GM10248 (cell line): ENCODE measurements at regions not wholly inside any gene's neighbourhood (a gene's known extent, or its start where the extent isn't known, plus 50 kb on each side); places are given as distances from the start of the nearest gene placed in this dataset.

ENCODE experiments used
- CTCF ChIA-PET: fragments of 300-600 bp; sonication (Branson Sonifier 250); formaldehyde crosslinking; extraction: SDS; loops from one replicate; lab custom pipeline; 2021; ENCODE audit warnings: antibody characterized with exemption; lab: Yijun Ruan, JAX
- POLR2A ChIA-PET: fragments of 350-650 bp; sonication (Branson Sonifier 250); formaldehyde crosslinking; extraction: SDS; loops from one replicate; lab custom pipeline; 2020; ENCODE audit warnings: antibody characterized with exemption; lab: Yijun Ruan, JAX
- DNase-seq: peaks from one replicate; pipeline ENCODE4 v3.0.0; 2012; ENCODE audit errors: extremely low spot score
- TF ChIP-seq, protein P1 (sequence below): IDR thresholded peaks from 2 replicates; pipeline ENCODE4 v1.5.1; 2012; ENCODE audit warnings: mild to moderate bottlenecking, low read depth; ENCODE audit errors: extremely low read depth, missing control alignments, control extremely low read depth

GRCh38 chr14:83425138-83425537 is 1891.5 kb upstream of the SEL1L start:
- TF ChIP-seq, protein P1, sequence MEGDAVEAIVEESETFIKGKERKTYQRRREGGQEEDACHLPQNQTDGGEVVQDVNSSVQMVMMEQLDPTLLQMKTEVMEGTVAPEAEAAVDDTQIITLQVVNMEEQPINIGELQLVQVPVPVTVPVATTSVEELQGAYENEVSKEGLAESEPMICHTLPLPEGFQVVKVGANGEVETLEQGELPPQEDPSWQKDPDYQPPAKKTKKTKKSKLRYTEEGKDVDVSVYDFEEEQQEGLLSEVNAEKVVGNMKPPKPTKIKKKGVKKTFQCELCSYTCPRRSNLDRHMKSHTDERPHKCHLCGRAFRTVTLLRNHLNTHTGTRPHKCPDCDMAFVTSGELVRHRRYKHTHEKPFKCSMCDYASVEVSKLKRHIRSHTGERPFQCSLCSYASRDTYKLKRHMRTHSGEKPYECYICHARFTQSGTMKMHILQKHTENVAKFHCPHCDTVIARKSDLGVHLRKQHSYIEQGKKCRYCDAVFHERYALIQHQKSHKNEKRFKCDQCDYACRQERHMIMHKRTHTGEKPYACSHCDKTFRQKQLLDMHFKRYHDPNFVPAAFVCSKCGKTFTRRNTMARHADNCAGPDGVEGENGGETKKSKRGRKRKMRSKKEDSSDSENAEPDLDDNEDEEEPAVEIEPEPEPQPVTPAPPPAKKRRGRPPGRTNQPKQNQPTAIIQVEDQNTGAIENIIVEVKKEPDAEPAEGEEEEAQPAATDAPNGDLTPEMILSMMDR = no peak
- no peak for DNase-seq
- CTCF ChIA-PET = no interaction called here
- POLR2A ChIA-PET = no interaction called here

GRCh38 chr14:83425706-83426105 is 1892.1 kb upstream of the SEL1L start:
- ChIA-PET POLR2A (no interaction called here), CTCF (no interaction called here)
- no peak for DNase-seq
- TF ChIP-seq, protein P1 = no peak

GRCh38 chr14:83433618-83434017 is 1900.0 kb upstream of the SEL1L start:
- DNase-seq = no peak
- TF ChIP-seq, protein P1 = no peak
- CTCF ChIA-PET = no interaction called here
- POLR2A ChIA-PET = no interaction called here

DNA sequence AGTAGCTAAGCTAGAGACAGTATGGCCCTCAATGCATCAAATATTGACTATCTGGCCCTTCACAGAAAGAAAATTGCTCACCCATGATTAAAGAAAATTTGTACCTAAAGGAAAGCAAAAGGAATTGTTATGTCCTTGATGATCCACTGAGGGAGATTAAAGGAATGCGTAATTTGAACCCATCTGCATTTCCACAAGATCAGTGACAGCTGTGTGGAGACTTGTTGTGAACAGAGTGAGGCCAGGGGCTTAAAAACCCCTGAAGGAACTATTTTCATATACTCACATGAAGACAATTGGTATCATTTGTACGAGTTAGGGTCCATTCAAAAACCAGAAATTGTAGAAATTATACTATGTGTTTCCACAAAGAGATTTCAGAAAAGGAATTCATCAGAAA is 1908.1 kb upstream of the SEL1L start:
- DNase-seq = no peak
- ChIA-PET CTCF (no interaction called here), POLR2A (no interaction called here)
- TF ChIP-seq, protein P1 = no peak

- TF ChIP-seq, protein P1 = no peak
- POLR2A ChIA-PET = no interaction called here
- CTCF ChIA-PET = interaction anchor here (1.7 kb wide), 1 partner anchor 9 kb away, joined by 5 read pairs; no protein-coding TSS in a partner anchor
- no peak for DNase-seq
Measured at GRCh38 chr14:83455561-83455960, 1921.9 kb upstream of the SEL1L start.

DNA sequence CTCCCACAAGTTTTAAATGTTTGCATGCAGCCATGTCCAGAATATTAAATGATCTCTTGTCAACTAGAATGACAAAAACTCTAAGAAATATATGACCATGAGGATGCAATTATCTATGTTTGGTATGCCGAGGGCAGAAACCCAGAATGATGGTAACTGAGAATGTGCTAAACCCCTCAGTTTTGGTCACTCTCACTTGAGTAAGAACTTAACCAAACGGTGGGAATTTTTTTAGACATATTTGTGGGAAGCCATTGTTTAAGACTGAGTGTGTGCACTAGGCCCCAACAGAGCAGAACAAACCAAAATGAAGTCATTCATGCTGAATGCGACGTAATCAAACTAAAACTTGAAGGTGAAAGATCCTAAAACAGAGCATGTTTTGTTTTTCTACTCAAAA is 1927.9 kb upstream of the SEL1L start:
- TF ChIP-seq, protein P1 = no peak
- ChIA-PET CTCF (no interaction called here), POLR2A (no interaction called here)
- DNase-seq = no peak

DNA sequence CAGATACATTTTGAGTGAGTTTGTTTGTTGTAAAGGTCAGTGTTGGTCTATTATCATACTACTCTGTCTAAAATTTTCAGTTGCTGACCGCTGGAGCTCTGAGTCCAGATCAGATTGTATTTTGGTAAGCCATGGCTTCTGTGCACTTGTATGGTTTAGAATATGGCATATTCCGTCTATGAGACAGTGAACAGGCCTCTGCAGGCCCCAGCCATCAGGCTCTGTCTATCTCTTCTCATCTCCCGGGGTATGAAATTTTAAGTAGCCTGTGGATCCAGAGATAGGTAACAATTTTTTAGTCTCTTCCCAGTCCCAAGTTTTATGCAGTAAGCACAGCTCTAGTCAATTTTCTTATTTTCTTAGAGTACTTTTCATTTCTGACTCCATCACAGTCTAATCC is 1929.1 kb upstream of the SEL1L start:
- ChIA-PET CTCF (interaction anchor here (1.9 kb wide), 1 partner anchor 11 kb away, joined by 8 read pairs; no protein-coding TSS in a partner anchor), POLR2A (no interaction called here)
- TF ChIP-seq, protein P1 = no peak
- DNase-seq = no peak
